ENCODE measurements at regions not wholly inside any gene's neighbourhood (a gene's known extent, or its start where the extent isn't known, plus 50 kb on each side); places are given as distances from the start of the nearest gene placed in this dataset.
"Not testable (repeated sequence)": the region's sequence is repeated elsewhere in the genome, so short reads cannot be mapped to it uniquely, and the experiment has no call there.

- Histone ChIP-seq H3K27me3 (no peaks in the 10 kb centered on the region), H3K9me3 (no peaks in the 10 kb centered on the region), H3K36me3 (no peaks in the 10 kb centered on the region), H3K4me1 (no peaks in the 10 kb centered on the region), H3K4me3 (no peak overlapping the region), H3K27ac (no peak overlapping the region)
- WGBS, 4 donors, result 73 to 78% (median 77%) methylated on average over 2 of the region's 2 CpGs
- no peak for ATAC-seq
- no peak for DNase-seq
- TF ChIP-seq CTCF (IDR thresholded peaks at IDR 0.05) (no peak), POLR2A (IDR thresholded peaks at IDR 0.05) (no peak)
- intact Hi-C loops (cut with DNase I), result no loop called here
These were observed 717.6 kb downstream of the FSCB start for GRCh38 chr14:43789458-43789857.

- H3K9me3 ChIP-seq, result no peaks in the 10 kb centered on the region
- DNase-seq (no peak), ATAC-seq (no peak)
- no peak overlapping the region for H3K4me3 ChIP-seq
- 60 to 70% (median 66%) methylated on average over 11 to 13 of the region's 13 CpGs for WGBS, 4 donors
- H3K27me3 ChIP-seq, result no peaks in the 10 kb centered on the region
- TF ChIP-seq CTCF (IDR thresholded peaks at IDR 0.05) (no peak), POLR2A (IDR thresholded peaks at IDR 0.05) (no peak)
- H3K27ac ChIP-seq, result no peak overlapping the region
- no peaks in the 10 kb centered on the region for H3K36me3 ChIP-seq
- intact Hi-C loops (cut with DNase I), result no loop called here
- H3K4me1 ChIP-seq, result no peaks in the 10 kb centered on the region
These were observed 720.9 kb downstream of the FSCB start for GRCh38 chr14:43786066-43786762.

- H3K4me1 ChIP-seq; H3K4me3 ChIP-seq; DNase-seq; H3K27ac ChIP-seq; intact Hi-C loops (cut with DNase I); H3K9me3 ChIP-seq; H3K27me3 ChIP-seq; ATAC-seq; H3K36me3 ChIP-seq: not testable (repeated sequence)
- 89 to 92% (median 90%) methylated on average over 10 of the region's 10 CpGs for WGBS, 4 donors
These were observed 722.7 kb downstream of the FSCB start for GRCh38 chr14:43784432-43784831.

- Histone ChIP-seq H3K4me3 (no peak overlapping the region), H3K27me3 (no peaks in the 10 kb centered on the region), H3K36me3 (no peaks in the 10 kb centered on the region), H3K27ac (no peak overlapping the region), H3K9me3 (peaks cover 0 to 15% (median 6%) of the 10 kb centered on the region in 12 donors), H3K4me1 (no peaks in the 10 kb centered on the region)
- ATAC-seq (no peak), DNase-seq (no peak)
- intact Hi-C loops (cut with DNase I), result loop anchor here in 1 of 10 donors (10.0 kb wide), 1 partner anchor 154 kb away; no protein-coding TSS in a partner anchor
- WGBS, 4 donors, result 40 to 48% (median 45%) methylated on average over 2 of the region's 2 CpGs
- TF ChIP-seq POLR2A (IDR thresholded peaks at IDR 0.05) (no peak), CTCF (IDR thresholded peaks at IDR 0.05) (no peak)
These were observed 728.0 kb downstream of the FSCB start for GRCh38 chr14:43778937-43779639.
